GM23338 (cell line): ENCODE measurements at regions not wholly inside any gene's neighbourhood (a gene's known extent, or its start where the extent isn't known, plus 50 kb on each side); places are given as distances from the start of the nearest gene placed in this dataset.

ENCODE experiments used
- CTCF ChIP-seq, 2 experiments: fragments of 200-600 bp in 1 of 2; sonication (generic) in 1 of 2; conservative IDR thresholded peaks; 2 replicates each; pipeline versions ENCODE4 v1.5.1 to v1.6.1; 2016 to 2017; ENCODE audit warnings: antibody characterized with exemption in 2 of 2, low read depth in 2 of 2, mild to moderate bottlenecking in 2 of 2, moderate library complexity in 1 of 2
- EZH2 ChIP-seq: fragments of 200-600 bp; sonication (generic); IDR thresholded peaks from one replicate; pipeline ENCODE4 v1.8.0; 2017; ENCODE audit warnings: antibody characterized with exemption, mild to moderate bottlenecking, low read depth; ENCODE audit not compliant: unreplicated experiment
- EZH2phosphoT487 ChIP-seq: fragments of 200-600 bp; sonication (generic); IDR thresholded peaks from one replicate; pipeline ENCODE4 v1.8.1; 2018; ENCODE audit warnings: antibody characterized with exemption; ENCODE audit not compliant: unreplicated experiment
- STAT1 ChIP-seq: IDR thresholded peaks from one replicate; pipeline ENCODE4 v1.6.1; 2016; ENCODE audit warnings: antibody characterized with exemption; ENCODE audit not compliant: unreplicated experiment
- ZNF462 ChIP-seq: fragments of 250-450 bp; sonication (Bioruptor Pico); IDR thresholded peaks from 2 replicates; pipeline ENCODE4 v1.5.0; 2020; ENCODE audit warnings: mild to moderate bottlenecking, moderate library complexity

- TF ChIP-seq STAT1 (no peak), CTCF (conservative IDR thresholded peaks at IDR 0.05; ENCODE audit: low read depth in 2 of 2) (no peak), EZH2 (no peak), EZH2phosphoT487 (no peak), ZNF462 (CRISPR knock-in tag) (no peak)
These were observed 70.5 kb upstream of the ITPRID2 start for GRCh38 chr2:181821049-181821448.
